Trophoblast cell (in vitro differentiated cells and primary cell): ENCODE measurements at regions not wholly inside any gene's neighbourhood (a gene's known extent, or its start where the extent isn't known, plus 50 kb on each side); places are given as distances from the start of the nearest gene placed in this dataset.

Experiments used
- DNase-seq, 2 donors: peaks; one replicate each; pipeline ENCODE4 v3.0.0-alpha.2; 2016
- H2AFZ ChIP-seq: 2 replicates; pipeline ENCODE4 v1.6.1; 2013; ENCODE audit warnings: low read length, moderate library complexity, mild to moderate bottlenecking; ENCODE audit not compliant: insufficient read depth, poor library complexity
- H2AK5ac ChIP-seq: 2 replicates; pipeline ENCODE4 v1.6.1; 2013; ENCODE audit warnings: mild to moderate bottlenecking, low read length
- H2BK120ac ChIP-seq: 2 replicates; pipeline ENCODE4 v1.6.1; 2013; ENCODE audit warnings: low read length, mild to moderate bottlenecking, moderate library complexity; ENCODE audit not compliant: insufficient read depth, poor library complexity
- H2BK12ac ChIP-seq: 2 replicates; pipeline ENCODE4 v1.6.1; 2013; ENCODE audit warnings: mild to moderate bottlenecking, low read length, moderate library complexity
- H2BK5ac ChIP-seq: 2 replicates; pipeline ENCODE4 v1.6.1; 2013; ENCODE audit warnings: low read length, low read depth, moderate library complexity, mild to moderate bottlenecking; ENCODE audit not compliant: poor library complexity
- H3K14ac ChIP-seq: 2 replicates; pipeline ENCODE4 v1.6.1; 2013; ENCODE audit warnings: mild to moderate bottlenecking, low read length
- H3K18ac ChIP-seq: 2 replicates; pipeline ENCODE4 v1.6.1; 2013; ENCODE audit warnings: mild to moderate bottlenecking, low read length
- H3K23ac ChIP-seq: 2 replicates; pipeline ENCODE4 v1.6.1; 2013; ENCODE audit warnings: low read length
- H3K27ac ChIP-seq: 2 replicates; pipeline ENCODE4 v1.5.1; 2013; ENCODE audit warnings: low read depth, mild to moderate bottlenecking, inconsistent platforms, low read length, moderate library complexity
- H3K27me3 ChIP-seq: 2 replicates; pipeline ENCODE4 v1.6.1; 2013; ENCODE audit warnings: inconsistent platforms, mild to moderate bottlenecking, low read length, moderate library complexity; ENCODE audit not compliant: insufficient read depth
- H3K36me3 ChIP-seq, 2 experiments: 1 replicate in 1 of 2; 2 replicates in 1 of 2; pipeline ENCODE4 v1.6.1; 2013; ENCODE audit warnings: low read length in 2 of 2, mild to moderate bottlenecking in 2 of 2, moderate library complexity in 1 of 2; ENCODE audit not compliant: insufficient read depth in 2 of 2, control insufficient read depth in 1 of 2
- H3K4ac ChIP-seq: 2 replicates; pipeline ENCODE4 v1.6.1; 2013; ENCODE audit warnings: low read depth, mild to moderate bottlenecking, low read length, moderate library complexity
- H3K4me1 ChIP-seq, 2 experiments: 1 replicate in 1 of 2; 2 replicates in 1 of 2; pipeline ENCODE4 v1.6.1; 2013; ENCODE audit warnings: low read length in 2 of 2, mild to moderate bottlenecking in 2 of 2, moderate library complexity in 1 of 2; ENCODE audit not compliant: insufficient read depth in 2 of 2, control insufficient read depth in 1 of 2
- H3K4me2 ChIP-seq: 2 replicates; pipeline ENCODE4 v1.6.1; 2013; ENCODE audit warnings: inconsistent platforms, mild to moderate bottlenecking, low read length, moderate library complexity
- H3K4me3 ChIP-seq: 2 replicates; pipeline ENCODE4 v1.5.1; 2013; ENCODE audit warnings: mild to moderate bottlenecking, low read depth, low read length, inconsistent platforms
- H3K79me1 ChIP-seq: one replicate; pipeline ENCODE4 v1.6.1; 2013; ENCODE audit warnings: low read length
- H3K79me2 ChIP-seq: 2 replicates; pipeline ENCODE4 v1.6.1; 2013; ENCODE audit warnings: low read length, mild to moderate bottlenecking; ENCODE audit not compliant: control insufficient read depth, insufficient read depth, poor library complexity
- H3K9ac ChIP-seq: 2 replicates; pipeline ENCODE4 v1.6.1; 2013; ENCODE audit warnings: mild to moderate bottlenecking, low read length
- H3K9me3 ChIP-seq: 2 replicates; pipeline ENCODE4 v1.6.1; 2013; ENCODE audit warnings: low read depth, mild to moderate bottlenecking, control low read depth, inconsistent platforms, low read length; ENCODE audit not compliant: insufficient read depth
- H4K12ac ChIP-seq: 2 replicates; pipeline ENCODE4 v1.6.1; 2013; ENCODE audit warnings: low read depth, mild to moderate bottlenecking, low read length, moderate library complexity
- H4K8ac ChIP-seq: 2 replicates; pipeline ENCODE4 v1.6.1; 2013; ENCODE audit warnings: low read depth, mild to moderate bottlenecking, low read length, moderate library complexity
- H4K91ac ChIP-seq: one replicate; pipeline ENCODE4 v1.6.1; 2013; ENCODE audit warnings: low read depth, mild to moderate bottlenecking, low read length, moderate library complexity
- WGBS: extraction: QIAGEN DNeasy Blood & Tissue Kit; methylation state at CpG from one replicate; pipeline ENCODE4 v1.1.7; 2013; ENCODE audit warnings: missing lambda C conversion rate; ENCODE audit not compliant: insufficient read length, insufficient coverage; ENCODE audit errors: extremely low coverage; 5-methylcytosine and 5-hydroxymethylcytosine counted together

DNA sequence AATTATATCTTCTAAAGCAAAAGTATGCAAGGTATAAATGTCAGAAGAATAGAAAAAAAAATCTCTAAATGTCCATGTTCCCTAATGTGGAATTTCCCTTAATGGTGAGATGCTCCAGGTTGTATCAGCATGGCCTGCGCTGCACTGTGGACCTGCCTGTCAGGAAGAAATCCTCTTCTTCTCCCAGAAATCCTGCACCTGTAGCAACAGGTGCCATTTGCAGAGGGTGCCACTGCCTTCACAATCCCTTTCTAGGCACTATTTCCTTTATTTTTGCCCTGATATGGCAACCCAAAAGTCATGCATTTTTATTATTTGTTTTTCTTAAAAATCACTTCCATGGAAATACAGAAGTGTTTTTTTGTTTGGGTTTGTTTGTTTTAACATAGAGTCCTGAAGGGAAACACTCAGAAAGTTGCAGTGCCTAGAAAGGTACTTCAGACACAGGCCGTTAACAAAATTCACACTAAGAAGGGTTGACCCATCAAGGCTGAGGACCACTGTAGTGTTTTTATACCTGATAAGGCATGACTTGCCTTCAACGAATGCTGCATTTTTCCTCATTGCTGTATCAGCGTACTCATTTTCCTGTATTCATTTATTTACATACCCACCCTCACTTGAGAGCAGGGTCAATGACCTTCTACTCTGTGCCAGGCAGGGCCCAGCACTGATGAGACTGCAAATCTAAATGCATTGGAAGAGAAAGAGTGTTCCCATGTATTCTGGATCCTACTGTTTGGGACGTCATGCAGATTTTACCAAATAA is 177.8 kb downstream of the SNX18 start:
- no peak overlapping the region for H4K12ac ChIP-seq

DNA sequence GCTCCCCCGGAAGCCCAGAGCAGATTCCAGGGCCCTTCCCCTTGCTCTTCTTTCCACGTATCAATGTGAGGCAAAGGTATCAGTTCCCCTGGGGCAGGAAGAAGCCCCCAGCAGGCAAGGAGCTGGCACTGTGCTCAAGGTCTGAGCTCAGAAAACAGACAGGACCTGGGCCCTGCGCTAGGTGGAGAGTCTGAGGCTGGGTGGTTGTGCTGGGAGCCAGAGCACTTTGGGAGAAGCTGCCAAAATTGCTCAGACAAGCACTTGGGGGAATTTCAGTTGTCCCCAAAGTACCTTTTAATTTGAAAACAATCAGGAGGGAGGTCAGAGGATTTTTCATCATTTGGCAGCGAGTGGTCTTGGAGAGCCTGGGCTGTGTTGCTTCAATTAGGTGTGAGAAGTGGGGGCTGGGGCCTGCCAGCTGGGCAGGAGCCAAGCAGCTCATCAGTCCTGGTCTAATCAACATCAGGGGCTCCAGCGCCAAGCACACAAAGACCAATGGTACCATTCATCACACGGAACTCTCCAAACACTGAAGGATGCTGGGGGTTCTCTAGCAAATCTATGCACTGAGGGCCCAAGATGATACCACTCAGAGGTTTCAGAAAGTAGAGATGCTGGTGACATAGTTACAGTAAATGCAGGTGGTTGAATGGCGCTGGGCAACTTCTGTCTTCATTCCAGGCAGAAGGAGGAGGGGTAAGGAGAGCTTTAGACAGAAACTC is 176.5 kb downstream of the SNX18 start:
- no CpG with 5 or more reads among the region's 7 CpGs for WGBS
- Histone ChIP-seq H2AFZ (no peak overlapping the region), H3K4me3 (no peak overlapping the region), H3K27me3 (no peaks in the 10 kb centered on the region), H3K4me2 (no peak overlapping the region), H3K79me1 (no peaks in the 10 kb centered on the region), H3K79me2 (no peaks in the 10 kb centered on the region), H3K27ac (no peak overlapping the region), H2AK5ac (no peak overlapping the region), H3K18ac (no peak overlapping the region), H4K8ac (no peak overlapping the region), H2BK12ac (no peak overlapping the region), H3K36me3 (no peaks in the 10 kb centered on the region), H2BK5ac (no peak overlapping the region), H3K4me1 (no peaks in the 10 kb centered on the region), H2BK120ac (no peak overlapping the region), H3K9ac (no peak overlapping the region), H4K12ac (no peak overlapping the region), H3K9me3 (no peaks in the 10 kb centered on the region), H3K4ac (no peak overlapping the region), H3K14ac (no peak overlapping the region), H3K23ac (no peak overlapping the region), H4K91ac (no peak overlapping the region)
- no peak for DNase-seq

More for the DNA sequence above, 177.8 kb downstream of the SNX18 start:
- H4K91ac ChIP-seq = no peak overlapping the region
- H3K36me3 ChIP-seq = no peaks in the 10 kb centered on the region
- no peaks in the 10 kb centered on the region for H3K4me1 ChIP-seq
- no peaks in the 10 kb centered on the region for H3K79me1 ChIP-seq
- H2AFZ ChIP-seq = no peak overlapping the region
- H3K23ac ChIP-seq = no peak overlapping the region
- no peaks in the 10 kb centered on the region for H3K27me3 ChIP-seq
- H2BK120ac ChIP-seq = no peak overlapping the region
- H2BK5ac ChIP-seq = no peak overlapping the region
- no peak overlapping the region for H3K4ac ChIP-seq
- H4K8ac ChIP-seq = no peak overlapping the region
- H3K9ac ChIP-seq = no peak overlapping the region
- H3K4me2 ChIP-seq = no peak overlapping the region
- H3K79me2 ChIP-seq = no peaks in the 10 kb centered on the region
- H3K14ac ChIP-seq = no peak overlapping the region
- no peak overlapping the region for H3K27ac ChIP-seq
- no peak overlapping the region for H2BK12ac ChIP-seq
- WGBS = no CpG with 5 or more reads among the region's 5 CpGs
- no peak overlapping the region for H2AK5ac ChIP-seq
- no peak for DNase-seq
- no peak overlapping the region for H3K18ac ChIP-seq
- no peaks in the 10 kb centered on the region for H3K9me3 ChIP-seq
- no peak overlapping the region for H3K4me3 ChIP-seq

DNA sequence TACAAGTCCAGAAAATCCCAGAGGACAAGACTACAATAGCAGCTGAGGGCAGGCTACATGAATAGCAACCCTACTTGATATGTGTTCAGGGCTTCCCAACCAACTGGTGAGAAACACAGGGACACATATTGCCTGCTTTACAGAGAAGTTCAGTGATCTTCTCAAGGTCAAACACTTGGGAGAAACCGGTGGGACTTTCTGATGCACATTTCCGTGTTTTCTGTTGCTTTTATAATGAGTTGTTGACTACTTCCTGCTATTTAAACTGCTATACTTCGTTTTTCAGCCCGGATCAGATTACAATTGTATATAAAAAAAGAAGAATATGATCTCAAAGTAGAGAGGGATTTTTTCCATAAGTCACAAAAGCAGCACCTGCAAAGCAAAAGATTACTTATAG is 175.1 kb downstream of the SNX18 start:
- no peak for DNase-seq
- H3K79me2 ChIP-seq = no peaks in the 10 kb centered on the region
- H3K4ac ChIP-seq = no peak overlapping the region
- no peak overlapping the region for H2AK5ac ChIP-seq
- no peak overlapping the region for H2BK12ac ChIP-seq
- H3K4me2 ChIP-seq = no peak overlapping the region
- H3K79me1 ChIP-seq = no peaks in the 10 kb centered on the region
- H4K12ac ChIP-seq = no peak overlapping the region
- H3K27me3 ChIP-seq = no peaks in the 10 kb centered on the region
- no peak overlapping the region for H3K4me3 ChIP-seq
- H3K4me1 ChIP-seq = no peaks in the 10 kb centered on the region
- no peak overlapping the region for H3K9ac ChIP-seq
- no peak overlapping the region for H3K23ac ChIP-seq
- no peak overlapping the region for H2AFZ ChIP-seq
- H4K8ac ChIP-seq = no peak overlapping the region
- no peaks in the 10 kb centered on the region for H3K9me3 ChIP-seq
- no peak overlapping the region for H3K27ac ChIP-seq
- no peak overlapping the region for H3K18ac ChIP-seq
- no CpG with 5 or more reads among the region's 4 CpGs for WGBS
- no peak overlapping the region for H4K91ac ChIP-seq
- no peak overlapping the region for H2BK120ac ChIP-seq
- no peaks in the 10 kb centered on the region for H3K36me3 ChIP-seq
- no peak overlapping the region for H3K14ac ChIP-seq
- no peak overlapping the region for H2BK5ac ChIP-seq

DNA sequence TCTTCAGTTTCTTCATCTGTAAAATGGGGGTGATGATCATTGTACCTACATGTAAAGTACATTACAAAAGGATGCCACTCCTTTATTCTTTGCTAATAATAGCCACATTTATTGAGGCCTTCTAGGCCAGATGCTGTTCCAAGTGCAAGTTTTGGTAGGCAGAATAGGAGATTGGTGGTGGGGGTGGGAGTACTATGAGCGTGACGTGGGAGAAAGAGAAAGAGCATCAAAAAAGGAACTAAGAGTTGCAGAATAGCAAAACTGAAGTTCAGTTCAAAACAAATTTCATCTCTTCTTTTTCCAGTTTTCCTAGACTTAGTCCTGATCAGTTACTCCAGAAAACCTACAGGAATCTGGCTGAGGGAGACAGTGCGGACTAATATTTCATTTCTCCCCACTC is 174.1 kb downstream of the SNX18 start:
- Histone ChIP-seq H3K4me3 (no peak overlapping the region), H2BK12ac (no peak overlapping the region), H2BK120ac (no peak overlapping the region), H3K4me2 (no peak overlapping the region), H4K91ac (no peak overlapping the region), H3K27ac (no peak overlapping the region), H3K79me2 (no peaks in the 10 kb centered on the region), H3K9me3 (no peaks in the 10 kb centered on the region), H4K8ac (no peak overlapping the region), H3K9ac (no peak overlapping the region), H3K23ac (no peak overlapping the region), H2AK5ac (no peak overlapping the region), H3K14ac (no peak overlapping the region), H3K18ac (no peak overlapping the region), H2BK5ac (no peak overlapping the region), H3K27me3 (no peaks in the 10 kb centered on the region), H3K4ac (no peak overlapping the region), H4K12ac (no peak overlapping the region), H3K36me3 (no peaks in the 10 kb centered on the region), H3K4me1 (no peaks in the 10 kb centered on the region), H3K79me1 (no peaks in the 10 kb centered on the region), H2AFZ (no peak overlapping the region)
- WGBS = no CpG with 5 or more reads among the region's 3 CpGs
- DNase-seq = no peak
